ENCODE measurements at regions not wholly inside any gene's neighbourhood (a gene's known extent, or its start where the extent isn't known, plus 50 kb on each side); places are given as distances from the start of the nearest gene placed in this dataset.
"Not testable (repeated sequence)": the region's sequence is repeated elsewhere in the genome, so short reads cannot be mapped to it uniquely, and the experiment has no call there.

- ATAC-seq: no peak
- intact Hi-C loops (cut with DNase I): no loop called here
Measured at GRCh38 chr2:209305026-209305425, 118.8 kb upstream of the MAP2 start.

GRCh38 chr2:209305746-209306196 lies 118.1 kb upstream of the MAP2 start:
- ATAC-seq: no peak
- intact Hi-C loops (cut with DNase I): no loop called here
- DNase-seq (ENCODE audit: missing footprints): peak; percentile 50

More at GRCh38 chr2:209305026-209305425, 118.8 kb upstream of the MAP2 start:
- DNase-seq (ENCODE audit: missing footprints): no peak

- no peak for ATAC-seq
- DNase-seq (ENCODE audit: missing footprints): no peak
- intact Hi-C loops (cut with DNase I): no loop called here
Measured at GRCh38 chr2:209307161-209308001, 116.5 kb upstream of the MAP2 start.

GRCh38 chr2:209308415-209308814 lies 115.4 kb upstream of the MAP2 start:
- intact Hi-C loops (cut with DNase I): no loop called here
- DNase-seq (ENCODE audit: missing footprints): no peak
- no peak for ATAC-seq

- ATAC-seq (no peak), DNase-seq (ENCODE audit: missing footprints) (no peak)
- intact Hi-C loops (cut with DNase I): no loop called here
Measured at GRCh38 chr2:209311948-209312347, 111.9 kb upstream of the MAP2 start.

GRCh38 chr2:209312450-209312849 lies 111.4 kb upstream of the MAP2 start:
- intact Hi-C loops (cut with DNase I); ATAC-seq; DNase-seq (ENCODE audit: missing footprints): not testable (repeated sequence)

GRCh38 chr2:209314653-209315052 lies 109.2 kb upstream of the MAP2 start:
- intact Hi-C loops (cut with DNase I): no loop called here
- ATAC-seq (no peak), DNase-seq (ENCODE audit: missing footprints) (no peak)

GRCh38 chr2:209316141-209316540 lies 107.7 kb upstream of the MAP2 start:
- DNase-seq (ENCODE audit: missing footprints) (no peak), ATAC-seq (no peak)
- intact Hi-C loops (cut with DNase I): no loop called here

- ATAC-seq: no peak
- DNase-seq (ENCODE audit: missing footprints): no peak
- intact Hi-C loops (cut with DNase I): no loop called here
Measured at GRCh38 chr2:209321076-209321475, 102.8 kb upstream of the MAP2 start.

- ATAC-seq: no peak
- intact Hi-C loops (cut with DNase I): no loop called here
- no peak for DNase-seq (ENCODE audit: missing footprints)
Measured at GRCh38 chr2:209321581-209321980, 102.3 kb upstream of the MAP2 start.

GRCh38 chr2:209322041-209322440 lies 101.8 kb upstream of the MAP2 start:
- DNase-seq (ENCODE audit: missing footprints) (no peak), ATAC-seq (no peak)
- intact Hi-C loops (cut with DNase I): no loop called here

GRCh38 chr2:209322905-209323512 lies 100.8 kb upstream of the MAP2 start:
- ATAC-seq: no peak
- DNase-seq (ENCODE audit: missing footprints): no peak
- intact Hi-C loops (cut with DNase I): no loop called here

- intact Hi-C loops (cut with DNase I): no loop called here
- no peak for ATAC-seq
Measured at GRCh38 chr2:209323738-209324137, 100.1 kb upstream of the MAP2 start.

GRCh38 chr2:209324281-209324680 lies 99.6 kb upstream of the MAP2 start:
- DNase-seq (ENCODE audit: missing footprints) (no peak), ATAC-seq (no peak)
- intact Hi-C loops (cut with DNase I): no loop called here

More at GRCh38 chr2:209323738-209324137, 100.1 kb upstream of the MAP2 start:
- no peak for DNase-seq (ENCODE audit: missing footprints)

- intact Hi-C loops (cut with DNase I): no loop called here
- ATAC-seq: no peak
- no peak for DNase-seq (ENCODE audit: missing footprints)
Measured at GRCh38 chr2:209331291-209331844, 92.5 kb upstream of the MAP2 start.

- no peak for ATAC-seq
- DNase-seq (ENCODE audit: missing footprints): no peak
- intact Hi-C loops (cut with DNase I): loop anchor here (2.0 to 5.0 kb wide), 3 partner anchors 88 to 628 kb away; no protein-coding TSS in a partner anchor
Measured at GRCh38 chr2:209334188-209335017, 89.4 kb upstream of the MAP2 start.

- DNase-seq (ENCODE audit: missing footprints) (no peak), ATAC-seq (no peak)
- intact Hi-C loops (cut with DNase I): no loop called here
Measured at GRCh38 chr2:209340522-209340921, 83.3 kb upstream of the MAP2 start.

GRCh38 chr2:209344349-209344748 lies 79.5 kb upstream of the MAP2 start:
- DNase-seq (ENCODE audit: missing footprints): no peak
- intact Hi-C loops (cut with DNase I): no loop called here

GRCh38 chr2:209348433-209348832 lies 75.4 kb upstream of the MAP2 start:
- intact Hi-C loops (cut with DNase I): no loop called here
- no peak for DNase-seq (ENCODE audit: missing footprints)
- ATAC-seq: no peak

More at GRCh38 chr2:209344349-209344748, 79.5 kb upstream of the MAP2 start:
- ATAC-seq: no peak
